ENCODE measurements at regions not wholly inside any gene's neighbourhood (a gene's known extent, or its start where the extent isn't known, plus 50 kb on each side); places are given as distances from the start of the nearest gene placed in this dataset.
A peak's percentile ranks its signal among the peaks of the same experiment; 100 is the strongest.
"Not testable (repeated sequence)": the region's sequence is repeated elsewhere in the genome, so short reads cannot be mapped to it uniquely, and the experiment has no call there.

DNA sequence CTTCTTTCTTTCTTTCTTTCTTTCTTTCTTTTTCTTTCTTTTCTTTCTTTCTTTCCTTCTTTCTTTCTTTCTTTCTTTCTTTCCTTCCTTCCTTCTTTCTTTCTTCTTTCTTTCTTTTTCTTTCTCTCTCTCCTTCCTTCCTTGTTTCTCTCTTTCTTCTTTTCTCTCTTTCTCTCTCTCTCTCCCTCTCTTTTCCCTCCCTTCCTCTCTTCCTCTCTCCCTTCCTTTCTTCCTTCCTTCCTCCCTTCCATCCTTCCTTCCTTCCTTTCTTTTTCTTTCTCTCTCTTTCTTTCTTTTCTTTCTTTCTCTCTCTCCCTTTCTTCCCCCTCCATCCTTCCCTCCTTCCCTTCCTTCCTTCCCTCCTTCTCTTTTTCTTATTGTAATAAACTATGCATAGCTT lies 105.5 kb downstream of the ZBTB18 start:
- not testable (repeated sequence) for H3K27ac ChIP-seq (ENCODE audit: low read depth, low read length); H3K9me3 ChIP-seq (ENCODE audit: control insufficient read depth, insufficient read depth, low read length); H3K9ac ChIP-seq (ENCODE audit: low read depth, low read length); H3K4me3 ChIP-seq (ENCODE audit: low read depth, low read length); H3K36me3 ChIP-seq (ENCODE audit: control insufficient read depth, insufficient read depth, low read length); H3K27me3 ChIP-seq (ENCODE audit: control insufficient read depth, insufficient read depth, low read length)
- H3K4me1 ChIP-seq (ENCODE audit: control insufficient read depth, insufficient read depth, low read length) = peaks cover 14% of the 10 kb centered on the region

DNA sequence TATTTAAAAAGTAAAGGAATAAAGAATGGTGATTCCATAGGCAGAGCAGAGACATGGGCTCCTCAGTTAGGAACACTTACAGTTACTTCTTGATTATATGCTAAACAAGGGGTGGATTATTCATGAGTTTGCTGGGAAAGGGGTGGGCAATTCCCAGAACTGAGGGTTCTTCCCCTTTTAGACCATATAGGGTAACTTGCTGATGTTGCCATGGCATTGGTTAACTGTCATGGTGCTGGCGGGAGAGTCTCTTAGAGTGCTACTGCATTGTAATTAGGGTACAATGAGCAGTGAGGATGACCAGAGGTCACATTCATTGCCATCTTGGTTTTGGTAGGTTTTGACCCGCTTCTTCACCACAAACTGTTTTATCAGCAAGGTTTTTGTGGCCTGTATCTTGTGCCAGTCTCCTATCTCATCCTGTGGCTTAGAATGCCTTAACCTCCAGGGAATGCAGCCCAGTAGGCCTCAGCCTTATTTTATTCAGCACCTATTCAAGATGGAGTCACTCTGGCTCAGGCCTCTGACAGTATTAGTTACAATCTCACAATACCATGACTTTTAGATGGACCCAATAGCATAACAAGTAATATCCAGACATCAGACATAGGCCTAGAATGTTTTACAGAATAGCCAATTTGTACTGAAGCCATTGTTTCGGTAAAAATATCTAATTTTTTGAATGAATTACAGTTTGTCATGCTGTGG lies 106.8 kb downstream of the ZBTB18 start:
- Histone ChIP-seq H3K4me1 (ENCODE audit: control insufficient read depth, insufficient read depth, low read length) (peaks cover 16% of the 10 kb centered on the region), H3K4me3 (ENCODE audit: low read depth, low read length) (no peak overlapping the region), H3K27me3 (ENCODE audit: control insufficient read depth, insufficient read depth, low read length) (no peaks in the 10 kb centered on the region), H3K27ac (ENCODE audit: low read depth, low read length) (no peak overlapping the region), H3K9me3 (ENCODE audit: control insufficient read depth, insufficient read depth, low read length) (no peaks in the 10 kb centered on the region), H3K36me3 (ENCODE audit: control insufficient read depth, insufficient read depth, low read length) (no peaks in the 10 kb centered on the region), H3K9ac (ENCODE audit: low read depth, low read length) (no peak overlapping the region)

DNA sequence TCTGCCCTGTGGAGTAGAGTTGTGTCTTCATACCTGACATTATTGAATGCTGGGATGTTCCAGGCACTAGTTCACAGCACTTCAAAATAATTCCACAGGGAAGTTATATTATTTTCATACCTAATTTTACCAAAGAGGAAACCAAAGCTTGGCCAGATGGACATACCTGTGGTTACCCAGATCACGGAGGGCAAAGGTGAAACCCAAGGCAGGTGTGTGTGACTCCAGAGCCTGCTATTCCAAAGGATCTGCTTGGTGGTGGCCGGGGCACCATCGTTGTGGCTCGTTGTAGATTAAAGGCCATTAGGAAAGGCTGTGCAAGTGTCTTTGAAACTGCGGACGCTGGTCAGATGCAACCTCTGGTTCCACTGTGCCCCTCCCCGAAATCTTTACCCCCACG lies 108.6 kb downstream of the ZBTB18 start:
- no peaks in the 10 kb centered on the region; the same call in 1 of the 2 replicates for H3K27me3 ChIP-seq (ENCODE audit: control insufficient read depth, insufficient read depth, low read length)
- no peak overlapping the region for H3K27ac ChIP-seq (ENCODE audit: low read depth, low read length)
- H3K36me3 ChIP-seq (ENCODE audit: control insufficient read depth, insufficient read depth, low read length) = no peaks in the 10 kb centered on the region
- peaks cover 31% of the 10 kb centered on the region for H3K4me1 ChIP-seq (ENCODE audit: control insufficient read depth, insufficient read depth, low read length)
- no peak overlapping the region for H3K4me3 ChIP-seq (ENCODE audit: low read depth, low read length)
- no peak overlapping the region for H3K9ac ChIP-seq (ENCODE audit: low read depth, low read length)
- no peaks in the 10 kb centered on the region for H3K9me3 ChIP-seq (ENCODE audit: control insufficient read depth, insufficient read depth, low read length)

DNA sequence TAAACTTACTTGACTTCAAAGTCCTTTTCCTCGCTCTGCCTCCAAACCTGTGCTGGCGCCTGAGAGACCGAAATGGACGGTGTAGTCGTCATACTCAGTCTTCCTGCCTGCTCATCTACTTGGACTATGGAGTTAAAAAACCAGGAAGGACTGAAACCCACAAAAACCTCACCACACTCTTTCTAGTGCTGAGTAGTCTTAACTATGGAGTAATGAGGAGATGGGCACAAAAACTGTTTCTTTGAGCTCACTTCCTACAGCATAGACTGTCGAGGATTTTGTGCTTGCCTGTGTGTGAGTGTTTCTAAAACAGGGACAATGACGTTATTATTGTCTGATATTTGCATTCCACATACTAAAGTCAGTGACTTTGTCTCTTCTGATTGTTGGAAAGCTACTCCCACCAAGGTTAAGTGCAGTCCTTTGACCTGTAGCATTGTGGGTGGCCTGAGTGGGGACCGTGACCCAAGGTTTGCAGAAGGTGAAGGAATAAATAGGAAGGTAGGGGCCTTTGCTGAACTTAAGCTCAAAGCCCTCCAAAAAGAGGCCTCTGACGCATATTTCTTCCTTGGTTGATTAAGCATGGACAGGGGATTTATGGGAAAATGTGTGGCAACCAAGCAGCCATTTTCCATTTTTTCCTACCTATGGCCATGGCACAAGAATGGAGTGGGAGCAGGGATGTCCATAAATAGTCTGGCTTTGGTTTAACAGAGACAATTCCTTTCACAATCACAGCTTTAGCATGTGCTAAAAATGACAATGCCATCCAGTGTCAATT lies 109.6 kb downstream of the ZBTB18 start:
- Histone ChIP-seq H3K9me3 (ENCODE audit: control insufficient read depth, insufficient read depth, low read length) (no peaks in the 10 kb centered on the region), H3K4me1 (ENCODE audit: control insufficient read depth, insufficient read depth, low read length) (peaks cover 33% of the 10 kb centered on the region), H3K36me3 (ENCODE audit: control insufficient read depth, insufficient read depth, low read length) (no peaks in the 10 kb centered on the region), H3K27me3 (ENCODE audit: control insufficient read depth, insufficient read depth, low read length) (no peaks in the 10 kb centered on the region; the same call in 1 of the 2 replicates), H3K4me3 (ENCODE audit: low read depth, low read length) (no peak overlapping the region), H3K9ac (ENCODE audit: low read depth, low read length) (no peak overlapping the region), H3K27ac (ENCODE audit: low read depth, low read length) (peak overlapping the region; percentile 24)

DNA sequence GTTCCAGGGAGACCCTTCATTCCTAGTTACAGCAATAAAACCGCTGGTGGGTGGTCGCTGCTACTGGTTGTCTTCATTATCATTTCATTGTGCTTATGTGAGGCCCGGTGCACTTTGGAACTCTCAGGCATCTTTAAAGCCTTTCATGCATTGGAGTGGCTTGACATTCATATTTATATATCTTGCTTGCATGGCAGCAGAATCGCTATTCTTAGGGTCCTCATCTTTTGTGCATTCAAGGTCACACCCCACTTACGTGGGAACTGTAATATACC lies 110.1 kb downstream of the ZBTB18 start:
- H3K27ac ChIP-seq (ENCODE audit: low read depth, low read length) = peak overlapping the region; percentile 24
- no peaks in the 10 kb centered on the region for H3K36me3 ChIP-seq (ENCODE audit: control insufficient read depth, insufficient read depth, low read length)
- no peaks in the 10 kb centered on the region for H3K9me3 ChIP-seq (ENCODE audit: control insufficient read depth, insufficient read depth, low read length)
- H3K4me1 ChIP-seq (ENCODE audit: control insufficient read depth, insufficient read depth, low read length) = peaks cover 33% of the 10 kb centered on the region
- no peak overlapping the region for H3K9ac ChIP-seq (ENCODE audit: low read depth, low read length)
- no peaks in the 10 kb centered on the region; the same call in 1 of the 2 replicates for H3K27me3 ChIP-seq (ENCODE audit: control insufficient read depth, insufficient read depth, low read length)
- H3K4me3 ChIP-seq (ENCODE audit: low read depth, low read length) = no peak overlapping the region

DNA sequence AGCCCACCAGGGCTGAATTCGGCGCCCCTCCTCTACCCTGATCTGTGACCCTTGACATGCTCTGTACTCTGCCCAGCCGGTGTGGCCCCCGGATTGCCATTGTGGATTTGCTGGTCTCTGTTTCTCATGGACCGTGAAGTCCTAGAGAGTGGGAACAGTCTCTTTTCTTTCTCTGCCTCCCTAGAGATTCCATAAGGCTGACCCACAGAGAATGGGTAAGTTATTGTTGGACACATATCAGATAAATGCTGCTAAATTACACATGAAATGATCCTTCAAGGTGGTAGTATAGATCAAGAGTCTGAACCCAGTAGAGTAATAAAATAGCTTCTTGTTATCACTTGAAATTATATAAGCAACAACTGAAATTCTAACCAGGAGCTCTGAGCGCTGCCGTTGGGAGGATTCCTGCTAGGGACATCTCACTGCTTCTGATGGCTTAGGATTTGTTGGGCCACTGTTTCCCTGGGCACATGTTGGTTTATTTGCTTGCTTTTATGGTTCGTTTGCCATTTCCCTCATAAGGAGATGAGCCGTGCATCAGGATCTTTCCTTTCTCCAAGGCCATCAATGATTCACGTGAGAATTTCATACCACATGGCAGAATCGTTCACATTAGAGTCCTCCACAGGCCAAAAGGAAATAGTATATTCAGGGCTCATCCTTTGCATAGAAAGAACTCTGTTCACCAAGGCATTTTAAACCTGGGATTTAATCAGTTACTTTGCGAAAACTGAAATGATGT lies 111.9 kb downstream of the ZBTB18 start:
- H3K4me3 ChIP-seq (ENCODE audit: low read depth, low read length) = no peak overlapping the region
- peak overlapping the region; percentile 92 for H3K27ac ChIP-seq (ENCODE audit: low read depth, low read length)

DNA sequence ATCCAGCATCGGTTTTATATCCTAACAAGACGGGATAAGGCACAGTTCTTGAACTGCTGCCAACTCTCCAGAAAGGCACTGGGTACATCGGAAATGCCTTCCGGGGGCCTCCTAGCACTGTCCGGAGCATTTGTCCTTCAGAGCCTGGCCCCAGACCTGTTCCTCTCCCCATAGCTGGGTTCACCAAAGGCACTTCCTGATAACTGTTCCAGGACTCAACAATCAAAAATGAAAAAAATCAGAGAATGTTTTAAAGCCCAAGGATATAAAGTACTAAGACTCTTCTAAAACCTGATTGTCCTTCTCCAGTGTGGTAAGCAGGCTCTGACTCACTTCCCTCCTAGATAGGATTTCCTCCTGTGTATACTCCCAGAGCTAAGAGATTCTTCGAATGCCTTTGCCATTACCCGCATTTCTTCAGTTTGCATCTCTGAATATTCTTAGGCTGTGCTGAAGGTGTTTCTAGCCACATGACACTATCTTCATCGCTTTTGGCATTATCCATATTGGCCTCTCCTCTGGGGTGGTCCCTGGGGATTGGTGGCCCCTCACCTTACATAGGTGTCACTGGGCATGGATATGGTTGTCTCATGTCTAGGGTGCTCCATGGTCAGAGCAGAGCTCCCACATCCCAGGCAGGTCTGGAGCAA lies 112.9 kb downstream of the ZBTB18 start:
- H3K27me3 ChIP-seq (ENCODE audit: control insufficient read depth, insufficient read depth, low read length) = no peaks in the 10 kb centered on the region; the same call in 1 of the 2 replicates
- H3K9ac ChIP-seq (ENCODE audit: low read depth, low read length) = peak overlapping the region; percentile 50
- no peaks in the 10 kb centered on the region for H3K36me3 ChIP-seq (ENCODE audit: control insufficient read depth, insufficient read depth, low read length)
- peaks cover 33% of the 10 kb centered on the region for H3K4me1 ChIP-seq (ENCODE audit: control insufficient read depth, insufficient read depth, low read length)
- H3K9me3 ChIP-seq (ENCODE audit: control insufficient read depth, insufficient read depth, low read length) = no peaks in the 10 kb centered on the region
- peak overlapping the region; percentile 92 for H3K27ac ChIP-seq (ENCODE audit: low read depth, low read length)
- no peak overlapping the region for H3K4me3 ChIP-seq (ENCODE audit: low read depth, low read length)

More for the DNA sequence above, 111.9 kb downstream of the ZBTB18 start:
- Histone ChIP-seq H3K9me3 (ENCODE audit: control insufficient read depth, insufficient read depth, low read length) (no peaks in the 10 kb centered on the region), H3K4me1 (ENCODE audit: control insufficient read depth, insufficient read depth, low read length) (peaks cover 33% of the 10 kb centered on the region), H3K27me3 (ENCODE audit: control insufficient read depth, insufficient read depth, low read length) (no peaks in the 10 kb centered on the region; the same call in 1 of the 2 replicates), H3K9ac (ENCODE audit: low read depth, low read length) (no peak overlapping the region; the same call in 1 of the 2 replicates), H3K36me3 (ENCODE audit: control insufficient read depth, insufficient read depth, low read length) (no peaks in the 10 kb centered on the region)

DNA sequence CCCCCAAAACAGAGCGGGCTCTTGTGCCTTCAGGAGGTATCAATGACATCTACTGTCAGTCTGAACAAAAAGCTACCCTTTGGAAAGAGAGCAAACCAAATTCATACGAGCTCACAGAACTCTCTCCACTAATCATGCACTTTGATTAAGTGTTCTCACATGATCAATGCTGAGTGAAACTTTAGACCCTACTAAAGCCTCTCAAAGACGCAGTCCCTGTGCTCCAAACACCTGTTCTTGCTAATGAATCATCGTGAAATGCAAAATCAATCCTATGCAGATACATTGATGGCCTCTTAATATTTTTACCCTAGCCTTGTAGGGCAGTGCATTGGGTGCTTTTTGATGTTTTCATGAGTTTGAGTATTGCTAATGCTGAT lies 113.4 kb downstream of the ZBTB18 start:
- Histone ChIP-seq H3K4me1 (ENCODE audit: control insufficient read depth, insufficient read depth, low read length) (peaks cover 33% of the 10 kb centered on the region), H3K4me3 (ENCODE audit: low read depth, low read length) (no peak overlapping the region), H3K36me3 (ENCODE audit: control insufficient read depth, insufficient read depth, low read length) (no peaks in the 10 kb centered on the region), H3K27ac (ENCODE audit: low read depth, low read length) (peak overlapping the region; percentile 92), H3K9ac (ENCODE audit: low read depth, low read length) (no peak overlapping the region), H3K9me3 (ENCODE audit: control insufficient read depth, insufficient read depth, low read length) (no peaks in the 10 kb centered on the region), H3K27me3 (ENCODE audit: control insufficient read depth, insufficient read depth, low read length) (no peaks in the 10 kb centered on the region; the same call in 1 of the 2 replicates)

DNA sequence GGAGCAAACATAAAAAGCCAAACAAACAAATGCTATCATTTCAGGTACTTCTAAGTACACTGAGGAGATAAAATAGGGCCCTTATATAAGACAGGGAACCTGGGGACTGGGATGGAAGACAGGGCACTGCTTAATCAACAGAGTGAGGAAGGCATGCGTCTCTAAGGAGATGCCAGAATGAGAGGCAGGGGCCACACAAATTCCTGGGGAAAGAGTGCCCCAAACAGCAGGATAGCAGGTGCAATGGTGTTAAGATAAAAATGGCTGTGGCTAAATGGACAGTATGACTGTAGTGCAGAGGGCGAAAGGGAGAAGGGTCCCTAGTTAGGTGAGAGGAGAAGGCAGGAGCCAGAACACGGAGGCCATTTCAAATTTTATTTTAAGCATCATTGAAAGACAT lies 113.9 kb downstream of the ZBTB18 start:
- H3K4me1 ChIP-seq (ENCODE audit: control insufficient read depth, insufficient read depth, low read length) = peaks cover 33% of the 10 kb centered on the region
- no peaks in the 10 kb centered on the region for H3K36me3 ChIP-seq (ENCODE audit: control insufficient read depth, insufficient read depth, low read length)
- no peaks in the 10 kb centered on the region for H3K9me3 ChIP-seq (ENCODE audit: control insufficient read depth, insufficient read depth, low read length)
- H3K27me3 ChIP-seq (ENCODE audit: control insufficient read depth, insufficient read depth, low read length) = no peaks in the 10 kb centered on the region; the same call in 1 of the 2 replicates
- peak overlapping the region; percentile 92 for H3K27ac ChIP-seq (ENCODE audit: low read depth, low read length)
- H3K9ac ChIP-seq (ENCODE audit: low read depth, low read length) = no peak overlapping the region
- H3K4me3 ChIP-seq (ENCODE audit: low read depth, low read length) = no peak overlapping the region

DNA sequence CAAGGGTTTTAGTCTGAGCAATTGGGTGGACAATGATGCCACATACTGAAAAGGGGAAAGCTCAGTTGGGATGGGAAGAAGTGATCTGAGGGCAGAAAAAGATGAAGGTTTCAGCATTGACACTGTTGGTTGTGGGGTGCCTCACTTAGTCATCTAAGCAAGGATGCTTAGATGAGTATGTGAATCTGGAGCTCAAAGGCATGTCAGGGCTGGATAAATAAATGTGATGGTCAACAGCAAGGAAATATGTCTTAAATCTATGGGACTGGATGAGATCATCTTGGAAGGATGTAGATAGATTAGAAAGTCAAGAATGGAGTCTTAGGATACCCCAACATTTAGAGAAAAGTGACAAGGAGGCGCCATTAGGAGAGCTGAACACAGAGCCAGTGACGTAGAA lies 114.6 kb downstream of the ZBTB18 start:
- no peaks in the 10 kb centered on the region for H3K9me3 ChIP-seq (ENCODE audit: control insufficient read depth, insufficient read depth, low read length)
- no peaks in the 10 kb centered on the region; the same call in 1 of the 2 replicates for H3K27me3 ChIP-seq (ENCODE audit: control insufficient read depth, insufficient read depth, low read length)
- H3K9ac ChIP-seq (ENCODE audit: low read depth, low read length) = no peak overlapping the region

More for the DNA sequence above, 114.6 kb downstream of the ZBTB18 start:
- H3K4me1 ChIP-seq (ENCODE audit: control insufficient read depth, insufficient read depth, low read length) = peaks cover 30% of the 10 kb centered on the region
- H3K27ac ChIP-seq (ENCODE audit: low read depth, low read length) = no peak overlapping the region
- no peak overlapping the region for H3K4me3 ChIP-seq (ENCODE audit: low read depth, low read length)
- no peaks in the 10 kb centered on the region for H3K36me3 ChIP-seq (ENCODE audit: control insufficient read depth, insufficient read depth, low read length)
